ENCODE measurements at regions not wholly inside any gene's neighbourhood (a gene's known extent, or its start where the extent isn't known, plus 50 kb on each side); places are given as distances from the start of the nearest gene placed in this dataset.

- TF ChIP-seq POLR2A (IDR thresholded peaks at IDR 0.05) (no peak), CTCF (IDR thresholded peaks at IDR 0.05) (no peak), EP300 (IDR thresholded peaks at IDR 0.05; ENCODE audit: low read depth) (no peak)
These were observed 115.5 kb downstream of the KIF26A start for GRCh38 chr14:104253901-104254353.
